Psoas muscle (tissue), 7 donors: ENCODE measurements at regions not wholly inside any gene's neighbourhood (a gene's known extent, or its start where the extent isn't known, plus 50 kb on each side); places are given as distances from the start of the nearest gene placed in this dataset.

Source experiments
- ATAC-seq, 4 donors: fragments of 200-7000 bp; cut with Tn5 transposase; one replicate each; pipeline ENCODE4 v1.9.1; 2020; ENCODE audit warnings: moderate library complexity in 3 of 4, mild to moderate bottlenecking in 2 of 4
- DNase-seq, 2 donors: peaks; one replicate each; pipeline ENCODE4 v3.0.0-alpha.2; 2020
- H3K27ac ChIP-seq: fragments of 200-600 bp; one replicate; pipeline ENCODE4 v1.8.0; 2022
- H3K27me3 ChIP-seq, 3 donors: fragments of 200-600 bp in 1 of 3; one replicate each; pipeline versions ENCODE4 v1.6.1 to v1.8.0; 2013 to 2022; ENCODE audit warnings: low read length in 2 of 3, mild to moderate bottlenecking in 2 of 3, moderate library complexity in 1 of 3; ENCODE audit not compliant: insufficient read depth in 3 of 3
- H3K36me3 ChIP-seq, 2 donors: fragments of 200-600 bp in 1 of 2; one replicate each; pipeline versions ENCODE4 v1.6.1 to v1.8.0; 2013 to 2022; ENCODE audit warnings: low read depth in 1 of 2, mild to moderate bottlenecking in 1 of 2, moderate library complexity in 1 of 2; ENCODE audit not compliant: insufficient read depth in 1 of 2
- H3K4me1 ChIP-seq: fragments of 200-600 bp; one replicate; pipeline ENCODE4 v1.8.0; 2022
- H3K4me3 ChIP-seq: fragments of 200-600 bp; one replicate; pipeline ENCODE4 v1.8.0; 2022; ENCODE audit warnings: mild to moderate bottlenecking
- H3K9me3 ChIP-seq: fragments of 200-600 bp; one replicate; pipeline ENCODE4 v1.8.0; 2022
- CTCF ChIP-seq: fragments of 200-600 bp; IDR thresholded peaks from one replicate; pipeline ENCODE4 v1.8.0; 2022; ENCODE audit warnings: antibody characterized with exemption
- WGBS, 3 donors: extraction: QIAGEN DNeasy Blood & Tissue Kit; methylation state at CpG; one replicate each; pipeline versions ENCODE4 v1.1.6 to v1.1.7; 2013; 5-methylcytosine and 5-hydroxymethylcytosine counted together
- intact Hi-C, 2 donors: fragments of 100-400 bp; cut with DNase I; formaldehyde crosslinking; loops; one replicate each; pipeline versions ENCODE4 v1.11.0 to v1.14.2; 2022
- donor health status: healthy with polysubstance abuse.
- donor health status: DM: no; HTN: no; CAD: no; lungs with moderate emphysema.
- donor health status: Bipolar disorder and iron deficiency.
- donor health status: healthy.
- donor health status: DM: yes; HTN: yes; CAD: no.
- donor health status: DM: no; HTN: no; CAD: no.
- donor health status: DM: yes; HTN: yes; CAD: no.

GRCh38 chr6:164534070-164534766 is 775.2 kb downstream of the C6orf118 start:
- whole genome bisulfite sequencing, 3 donors = 88 to 93% (median 88%) methylated on average over 10 of the region's 10 CpGs
- Histone ChIP-seq H3K4me3 (no peak overlapping the region), H3K4me1 (no peaks in the 10 kb centered on the region), H3K27ac (no peak overlapping the region), H3K9me3 (no peaks in the 10 kb centered on the region), H3K36me3 (no peaks in the 10 kb centered on the region), H3K27me3 (peaks cover 0 to under 1% (median 0%) of the 10 kb centered on the region in 3 donors)
- no peak for ATAC-seq
- TF ChIP-seq CTCF = no peak
- intact Hi-C loops = no loop called here
- no peak for DNase-seq

- intact Hi-C loops = no loop called here
- no peak for TF ChIP-seq CTCF
- no peaks in the 10 kb centered on the region for H3K9me3 ChIP-seq
- DNase-seq (no peak), ATAC-seq (no peak)
- H3K27ac ChIP-seq = no peak overlapping the region
- 19 to 29% (median 20%) methylated on average over 5 of the region's 5 CpGs for WGBS, 3 donors
- H3K27me3 ChIP-seq = peaks cover 0 to 3% (median 0%) of the 10 kb centered on the region in 3 donors
- no peaks in the 10 kb centered on the region for H3K36me3 ChIP-seq
- no peak overlapping the region for H3K4me3 ChIP-seq
- H3K4me1 ChIP-seq = no peaks in the 10 kb centered on the region
Observed at GRCh38 chr6:164533045-164533362, 776.4 kb downstream of the C6orf118 start.

- no peak overlapping the region for H3K4me3 ChIP-seq
- DNase-seq (no peak), ATAC-seq (no peak)
- H3K9me3 ChIP-seq = no peaks in the 10 kb centered on the region
- intact Hi-C loops = no loop called here
- no peak overlapping the region for H3K27ac ChIP-seq
- no peaks in the 10 kb centered on the region for H3K4me1 ChIP-seq
- peaks cover 0 to 3% (median 0%) of the 10 kb centered on the region in 3 donors for H3K27me3 ChIP-seq
- no peak for TF ChIP-seq CTCF
- no peaks in the 10 kb centered on the region for H3K36me3 ChIP-seq
- 55 to 67% (median 58%) methylated on average over 9 of the region's 9 CpGs for WGBS, 3 donors
Observed at GRCh38 chr6:164532198-164533044, 777.0 kb downstream of the C6orf118 start.

GRCh38 chr6:164531736-164532135 is 777.7 kb downstream of the C6orf118 start:
- no peak for TF ChIP-seq CTCF
- ATAC-seq (no peak), DNase-seq (no peak)
- Histone ChIP-seq H3K36me3 (no peaks in the 10 kb centered on the region), H3K9me3 (no peaks in the 10 kb centered on the region), H3K4me3 (no peak overlapping the region), H3K27ac (no peak overlapping the region), H3K27me3 (peaks cover 0 to 3% (median 0%) of the 10 kb centered on the region in 3 donors), H3K4me1 (no peaks in the 10 kb centered on the region)
- intact Hi-C loops = no loop called here
- WGBS, 3 donors = 79 to 83% (median 80%) methylated on average over 3 of the region's 3 CpGs
